HepG2 (cell line): ENCODE measurements at regions not wholly inside any gene's neighbourhood (a gene's known extent, or its start where the extent isn't known, plus 50 kb on each side); places are given as distances from the start of the nearest gene placed in this dataset.

Experiments used
- CREBL2 ChIP-seq: sonication (generic); formaldehyde crosslinking; IDR thresholded peaks from 2 replicates; pipeline ENCODE4 v1.8.1; 2023; ENCODE audit warnings: missing genetic modification reagents, mild to moderate bottlenecking, borderline replicate concordance
- MED1 ChIP-seq: sonication (generic); formaldehyde crosslinking; IDR thresholded peaks from 2 replicates; pipeline ENCODE4 v1.4.0; 2020; ENCODE audit warnings: missing genetic modification reagents
- MEIS2 ChIP-seq: sonication (generic); formaldehyde crosslinking; IDR thresholded peaks from 2 replicates; pipeline ENCODE4 v1.9.0; 2021; ENCODE audit warnings: mild to moderate bottlenecking, missing genetic modification reagents
- MXD4 ChIP-seq: IDR thresholded peaks from 2 replicates; pipeline ENCODE4 v1.6.1; 2016; ENCODE audit warnings: mild to moderate bottlenecking, missing biosample characterization, missing genetic modification reagents
- PLRG1 ChIP-seq: fragments of 450-650 bp; conservative IDR thresholded peaks from 2 replicates; pipeline ENCODE4 v1.6.1; 2016
- SP5 ChIP-seq: IDR thresholded peaks from 2 replicates; pipeline ENCODE4 v1.6.1; 2016; ENCODE audit warnings: low read depth, borderline replicate concordance
- TFE3 ChIP-seq: IDR thresholded peaks from 2 replicates; pipeline ENCODE4 v1.6.1; 2016
- TSC22D2 ChIP-seq: sonication (generic); formaldehyde crosslinking; IDR thresholded peaks from 2 replicates; pipeline ENCODE4 v1.5.1; 2020; ENCODE audit warnings: missing genetic modification reagents, mild to moderate bottlenecking, borderline replicate concordance
- ZBTB38 ChIP-seq: sonication (generic); formaldehyde crosslinking; IDR thresholded peaks from 2 replicates; pipeline ENCODE4 v1.5.1; 2020; ENCODE audit warnings: mild to moderate bottlenecking, missing genetic modification reagents
- ZBTB43 ChIP-seq: sonication (generic); formaldehyde crosslinking; conservative IDR thresholded peaks from 2 replicates; pipeline ENCODE4 v1.4.0; 2020; ENCODE audit warnings: missing genetic modification reagents
- ZFP91 ChIP-seq: sonication (generic); formaldehyde crosslinking; IDR thresholded peaks from 2 replicates; pipeline ENCODE4 v1.9.0; 2022; ENCODE audit warnings: missing genetic modification reagents, mild to moderate bottlenecking, borderline replicate concordance
- ZGPAT ChIP-seq: IDR thresholded peaks from 2 replicates; pipeline ENCODE4 v1.6.1; 2016; ENCODE audit warnings: mild to moderate bottlenecking
- ZHX2 ChIP-seq, 2 experiments: sonication (generic) in 1 of 2; formaldehyde crosslinking in 1 of 2; IDR thresholded peaks; 2 replicates each; pipeline versions ENCODE4 v1.6.1 to v1.9.0; 2014 to 2022; ENCODE audit warnings: antibody characterized with exemption in 1 of 2, borderline replicate concordance in 1 of 2, inconsistent platforms in 1 of 2, low read depth in 1 of 2, missing genetic modification reagents in 1 of 2
- ZMAT3 ChIP-seq: sonication (generic); formaldehyde crosslinking; conservative IDR thresholded peaks from 2 replicates; pipeline ENCODE4 v1.7.0; 2021; ENCODE audit warnings: missing genetic modification reagents
- ZNF160 ChIP-seq: sonication (generic); formaldehyde crosslinking; IDR thresholded peaks from 2 replicates; pipeline ENCODE4 v1.8.0; 2022; ENCODE audit warnings: mild to moderate bottlenecking, inconsistent platforms, missing genetic modification reagents
- ZNF510 ChIP-seq: sonication (generic); formaldehyde crosslinking; IDR thresholded peaks from 2 replicates; pipeline ENCODE4 v1.4.0; 2020; ENCODE audit warnings: low read depth, mild to moderate bottlenecking, missing genetic modification reagents
- ZNF670 ChIP-seq: sonication (generic); formaldehyde crosslinking; IDR thresholded peaks from 2 replicates; pipeline ENCODE4 v1.8.0; 2022; ENCODE audit warnings: mild to moderate bottlenecking, missing genetic modification reagents, borderline replicate concordance

- TF ChIP-seq ZBTB43 (CRISPR knock-in tag) (peak; percentile 51; the same call in 1 of the 2 replicates), MXD4 (no peak; the same call in 1 of the 2 replicates), SP5 (CRISPR knock-in tag) (0 out of 2 replicates have a peak, but pooled peaks have one; percentile 21), ZGPAT (peak; percentile 54; the same call in 1 of the 2 replicates), ZNF160 (no peak), ZFP91 (CRISPR knock-in tag) (0 out of 2 replicates have a peak, but pooled peaks have one; percentile 12), ZNF670 (no peak), ZNF510 (CRISPR knock-in tag) (no peak), PLRG1 (no peak), ZMAT3 (no peak), MED1 (CRISPR knock-in tag) (0 out of 2 replicates have a peak, but pooled peaks have one; percentile 42), CREBL2 (no peak), MEIS2 (peak; percentile 24; the same call in 1 of the 2 replicates), TFE3 (CRISPR knock-in tag) (peak; percentile 75), ZBTB38 (CRISPR knock-in tag) (0 out of 2 replicates have a peak, but pooled peaks have one; percentile 48), TSC22D2 (CRISPR knock-in tag) (no peak), ZHX2 (IDR thresholded peaks at IDR 0.05; ENCODE audit: low read depth) (no peak), ZHX2 (CRISPR knock-in tag; IDR thresholded peaks at IDR 0.05; ENCODE audit: borderline replicate concordance) (no peak)
These were observed 83.5 kb downstream of the SLC25A47 start (continued) for GRCh38 chr14:100406505-100407131.
